ENCODE measurements at regions not wholly inside any gene's neighbourhood (a gene's known extent, or its start where the extent isn't known, plus 50 kb on each side); places are given as distances from the start of the nearest gene placed in this dataset.

DNA sequence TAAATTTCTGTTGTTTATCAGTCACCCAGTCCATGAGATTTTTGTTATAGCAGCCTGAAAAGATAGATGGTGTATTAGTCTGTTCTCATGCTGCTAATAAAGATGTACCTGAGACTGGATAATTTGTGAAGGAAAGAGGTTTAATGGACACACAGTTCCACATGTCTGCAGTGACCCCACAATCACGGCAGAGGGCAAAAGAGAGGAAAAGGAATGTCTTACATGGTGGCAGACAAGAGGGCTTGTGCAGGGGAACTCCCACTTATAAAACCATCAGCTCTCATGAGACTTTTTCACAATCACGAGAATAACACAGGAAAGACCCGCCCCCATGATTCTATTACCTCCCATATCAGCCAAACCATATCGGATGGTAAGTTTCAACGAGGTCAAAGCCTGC lies 309.2 kb downstream of the LIG4 start:
- DNase-seq, result no peak

DNA sequence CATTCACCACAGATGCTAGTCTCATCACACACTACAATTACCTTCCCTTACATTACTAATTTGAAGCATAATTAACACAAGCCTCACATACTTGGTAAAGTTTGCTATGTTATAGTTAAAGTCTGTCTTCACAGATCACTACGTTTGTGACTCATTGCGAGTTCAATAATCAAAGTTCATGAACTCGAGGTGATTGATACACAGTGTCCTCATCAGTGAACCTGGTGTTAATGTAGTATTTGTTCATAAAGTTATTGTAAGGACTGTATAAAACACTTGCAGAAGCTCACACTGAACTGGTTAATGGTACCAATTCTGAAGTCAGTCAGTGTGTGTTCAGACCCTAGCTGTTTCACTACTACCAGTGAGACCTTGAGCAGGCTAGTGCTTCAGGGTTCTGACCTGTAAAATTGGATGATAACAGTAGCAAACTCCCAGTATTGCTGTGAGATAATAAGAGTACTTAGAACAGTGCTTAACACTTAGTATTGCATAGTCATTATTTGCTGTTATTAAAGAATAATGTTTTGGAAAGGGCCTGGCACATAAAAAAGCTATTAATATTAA lies 313.3 kb downstream of the LIG4 start:
- no peak for DNase-seq

DNA sequence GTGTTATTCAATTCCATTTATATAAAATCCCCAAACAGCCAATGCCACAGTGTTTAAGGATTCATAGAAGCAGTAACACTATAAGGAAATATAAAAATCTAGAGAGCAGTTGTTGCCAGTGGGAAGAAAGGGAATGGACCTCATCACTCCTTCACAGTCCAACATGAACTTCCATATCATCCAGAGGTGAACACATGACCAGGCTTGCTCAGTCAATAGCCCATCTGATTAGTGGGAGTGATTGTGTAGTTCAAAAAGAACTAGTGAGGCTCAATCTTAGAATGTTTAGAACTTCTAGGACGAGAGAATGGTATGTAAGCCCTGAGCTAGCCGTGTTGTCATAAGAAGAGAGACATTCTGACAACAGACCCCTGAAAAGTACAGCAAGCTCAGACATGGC lies 314.1 kb downstream of the LIG4 start:
- DNase-seq, result no peak

DNA sequence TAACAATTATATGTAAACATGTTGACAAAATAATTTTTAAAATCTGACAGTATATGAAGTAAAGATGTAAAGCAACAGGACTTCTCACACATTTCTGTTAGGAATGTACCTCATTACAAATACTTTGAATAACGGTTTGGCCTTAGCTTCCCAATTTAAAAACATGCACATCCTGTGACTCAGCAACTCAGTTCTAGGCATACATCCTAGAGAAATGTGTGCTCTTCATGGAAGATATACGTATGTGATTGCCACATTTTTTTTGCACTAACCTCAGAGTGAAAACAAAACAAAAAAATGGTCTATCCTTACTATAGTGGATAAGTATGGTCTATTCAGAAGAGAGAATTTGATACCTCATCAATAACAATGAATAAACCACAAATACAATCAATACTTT lies 314.6 kb downstream of the LIG4 start:
- DNase-seq, result no peak

DNA sequence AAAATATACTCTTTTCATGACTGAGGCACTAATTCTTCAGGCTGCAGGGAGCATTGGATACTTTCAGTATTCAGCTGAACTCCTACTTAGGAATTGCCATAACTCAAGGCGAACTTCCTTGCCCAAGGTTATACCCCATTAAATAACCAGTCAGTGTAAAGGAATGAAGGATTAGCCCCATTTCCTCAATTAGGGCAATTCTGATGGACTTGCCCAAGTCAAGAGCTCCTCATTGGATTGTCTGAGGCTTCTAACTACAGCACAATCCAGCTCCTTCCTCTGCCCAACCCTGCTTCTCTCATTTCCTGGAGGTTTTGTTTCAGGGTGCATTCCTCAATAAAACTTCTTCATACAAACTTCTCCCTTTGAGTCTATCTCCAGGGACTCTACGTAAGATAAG lies 329.2 kb downstream of the LIG4 start:
- DNase-seq, result no peak

DNA sequence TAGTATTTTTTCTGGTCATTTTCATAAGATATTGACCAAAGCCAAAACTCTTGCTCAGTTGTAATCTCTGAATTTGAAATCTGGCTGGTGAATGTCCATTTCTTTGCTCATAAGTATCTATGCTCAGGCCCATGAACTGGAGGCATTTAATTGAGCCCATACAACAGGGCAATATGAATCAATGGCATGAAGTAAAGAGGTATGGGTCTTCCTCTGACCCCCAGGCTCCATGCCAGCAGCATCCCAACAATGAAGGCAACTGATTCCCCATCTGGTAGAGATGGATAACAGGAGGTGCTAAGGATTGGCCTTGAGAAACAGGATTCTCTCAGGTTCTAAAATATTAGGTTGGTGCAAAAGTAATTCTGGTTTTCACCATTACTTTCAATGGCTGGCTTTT lies 330.8 kb downstream of the LIG4 start:
- no peak for DNase-seq

DNA sequence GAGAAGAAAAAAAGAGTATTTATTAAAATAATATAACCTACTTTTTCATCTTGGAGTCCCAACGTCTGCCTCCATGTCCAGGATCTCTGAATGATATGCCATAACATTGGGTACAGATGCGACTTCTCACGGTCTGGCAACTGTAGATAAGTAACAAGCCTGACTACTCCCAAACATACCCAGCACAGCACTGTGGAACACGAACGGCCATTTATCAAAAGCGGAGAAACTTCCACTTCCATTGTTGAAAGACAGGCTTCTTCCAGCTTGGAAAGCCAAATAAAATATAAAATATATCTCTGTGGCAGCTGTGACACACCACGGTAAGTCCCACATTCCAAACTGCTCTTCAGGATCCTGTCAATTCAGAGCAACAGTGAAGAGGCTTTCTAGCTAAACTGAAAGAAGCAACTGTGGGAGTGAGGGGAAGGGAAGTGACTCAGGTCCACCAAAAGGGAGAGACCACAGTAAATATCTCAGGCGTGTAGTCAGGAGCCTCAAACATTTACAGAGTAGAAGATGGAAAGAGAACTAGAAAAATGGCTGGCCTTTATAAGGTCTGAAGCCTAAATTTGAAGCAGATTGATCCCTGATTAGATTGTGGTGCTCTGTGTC lies 331.7 kb downstream of the LIG4 start:
- DNase-seq, result no peak

DNA sequence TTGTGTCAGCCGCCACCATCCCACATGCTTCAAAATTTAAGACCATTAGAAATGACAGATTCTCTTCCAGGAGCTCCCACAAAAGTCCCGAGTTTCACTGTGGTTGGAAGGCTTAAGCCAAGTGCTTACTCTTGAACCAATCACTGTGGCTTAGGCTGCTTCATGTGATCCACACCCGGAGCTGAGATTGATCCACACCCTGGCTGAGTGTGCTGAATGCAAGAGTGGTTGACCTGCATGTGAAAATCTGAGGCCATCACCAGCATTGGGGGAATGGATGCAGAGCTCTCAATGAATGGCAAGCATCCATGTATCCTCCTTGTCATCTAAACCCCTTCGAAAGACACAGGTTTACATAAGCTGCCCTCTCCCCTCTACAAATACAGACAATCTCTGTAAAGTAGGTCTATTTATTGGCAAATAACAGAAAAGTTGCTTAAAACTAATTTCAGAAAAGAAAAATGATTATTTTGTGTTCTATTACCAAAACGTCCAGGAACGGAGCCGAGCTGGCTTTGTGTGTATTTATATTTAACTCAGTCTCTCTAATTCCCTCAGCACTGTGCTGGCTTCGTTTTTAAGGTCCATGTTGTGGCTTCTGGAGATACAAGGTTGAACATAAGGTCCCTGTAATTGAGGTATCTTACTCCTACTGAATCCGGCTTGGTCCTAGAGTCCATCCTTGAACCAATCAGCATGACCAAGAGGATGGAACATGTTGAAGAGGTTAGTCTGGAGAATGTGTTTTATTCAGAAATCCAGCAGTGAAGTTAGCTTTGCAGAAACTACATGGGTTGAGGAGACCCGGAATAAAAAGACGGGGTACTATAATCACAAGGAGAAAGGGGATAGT lies 332.4 kb downstream of the LIG4 start:
- no peak for DNase-seq

DNA sequence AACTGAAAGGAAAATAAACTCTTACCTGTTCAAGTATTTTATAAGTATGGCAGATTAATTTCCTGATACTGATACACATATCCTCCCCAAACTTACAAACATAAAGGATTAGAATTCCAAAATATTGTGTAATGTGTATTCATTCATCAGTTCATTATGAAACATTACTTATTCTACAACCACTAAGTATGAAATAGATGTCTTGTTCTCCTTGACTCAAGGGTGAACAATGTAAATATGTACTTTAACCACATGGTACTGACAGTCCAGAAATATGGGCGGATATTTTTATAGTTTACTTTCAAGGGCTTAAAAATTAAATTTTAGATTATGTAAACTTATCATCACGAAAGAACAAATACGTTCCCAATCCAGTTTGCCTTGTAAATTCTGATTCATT lies 334.0 kb downstream of the LIG4 start:
- no peak for DNase-seq

DNA sequence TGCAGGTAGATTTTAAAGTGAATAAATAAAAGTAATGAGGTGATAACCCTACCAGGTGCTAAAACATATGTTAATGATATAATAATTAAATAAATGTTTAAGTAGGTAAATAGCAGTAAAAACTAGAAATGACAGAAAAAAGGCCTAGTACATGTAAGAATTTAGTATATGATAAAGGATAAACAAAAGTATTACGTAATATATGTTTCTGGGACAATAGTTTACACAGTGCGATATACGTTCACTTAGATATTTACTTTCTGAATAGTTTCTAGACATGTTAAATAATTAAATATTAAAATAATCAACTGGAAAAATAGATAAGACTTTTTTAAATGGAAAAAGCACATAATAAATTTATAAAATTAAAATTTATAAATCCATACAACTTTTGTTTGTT lies 340.9 kb downstream of the LIG4 start:
- DNase-seq, result no peak

DNA sequence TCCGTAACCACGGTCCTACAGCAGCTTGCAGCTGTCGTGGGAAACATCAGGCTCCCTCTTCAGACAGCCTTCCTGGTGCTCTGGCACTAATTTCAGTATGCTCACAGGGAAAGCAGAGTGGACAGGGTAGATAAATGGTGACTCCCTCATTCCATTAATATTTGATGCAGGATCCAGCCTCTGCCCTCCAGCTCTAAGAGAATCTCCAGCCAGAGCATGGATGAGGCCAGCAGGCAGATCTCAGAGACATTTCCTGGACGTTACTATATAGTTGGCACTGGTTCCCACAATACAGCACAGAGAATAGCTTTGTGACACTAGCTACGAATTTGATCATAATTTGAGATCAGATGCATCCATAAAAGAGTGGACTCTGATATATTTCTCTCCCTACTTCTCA lies 341.4 kb downstream of the LIG4 start:
- no peak for DNase-seq

DNA sequence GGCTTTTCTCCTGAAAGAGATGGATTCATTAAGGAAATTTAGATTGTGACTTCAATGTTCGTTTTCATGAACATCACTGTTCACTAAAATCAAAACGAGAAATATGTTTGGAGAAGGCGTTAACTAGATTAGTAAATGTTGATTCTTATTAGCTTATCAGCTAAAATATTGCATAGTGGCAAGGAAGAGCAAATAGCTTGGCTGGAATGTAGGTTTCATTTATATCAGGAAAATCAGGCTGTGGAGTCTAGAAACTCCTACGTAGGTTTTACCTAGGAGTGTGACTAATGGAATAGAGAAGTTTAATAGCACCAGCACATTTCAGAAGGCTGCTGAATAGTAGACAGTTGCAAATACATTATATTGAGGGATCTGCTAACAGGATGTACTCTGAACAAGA lies 344.9 kb downstream of the LIG4 start:
- DNase-seq, result no peak

DNA sequence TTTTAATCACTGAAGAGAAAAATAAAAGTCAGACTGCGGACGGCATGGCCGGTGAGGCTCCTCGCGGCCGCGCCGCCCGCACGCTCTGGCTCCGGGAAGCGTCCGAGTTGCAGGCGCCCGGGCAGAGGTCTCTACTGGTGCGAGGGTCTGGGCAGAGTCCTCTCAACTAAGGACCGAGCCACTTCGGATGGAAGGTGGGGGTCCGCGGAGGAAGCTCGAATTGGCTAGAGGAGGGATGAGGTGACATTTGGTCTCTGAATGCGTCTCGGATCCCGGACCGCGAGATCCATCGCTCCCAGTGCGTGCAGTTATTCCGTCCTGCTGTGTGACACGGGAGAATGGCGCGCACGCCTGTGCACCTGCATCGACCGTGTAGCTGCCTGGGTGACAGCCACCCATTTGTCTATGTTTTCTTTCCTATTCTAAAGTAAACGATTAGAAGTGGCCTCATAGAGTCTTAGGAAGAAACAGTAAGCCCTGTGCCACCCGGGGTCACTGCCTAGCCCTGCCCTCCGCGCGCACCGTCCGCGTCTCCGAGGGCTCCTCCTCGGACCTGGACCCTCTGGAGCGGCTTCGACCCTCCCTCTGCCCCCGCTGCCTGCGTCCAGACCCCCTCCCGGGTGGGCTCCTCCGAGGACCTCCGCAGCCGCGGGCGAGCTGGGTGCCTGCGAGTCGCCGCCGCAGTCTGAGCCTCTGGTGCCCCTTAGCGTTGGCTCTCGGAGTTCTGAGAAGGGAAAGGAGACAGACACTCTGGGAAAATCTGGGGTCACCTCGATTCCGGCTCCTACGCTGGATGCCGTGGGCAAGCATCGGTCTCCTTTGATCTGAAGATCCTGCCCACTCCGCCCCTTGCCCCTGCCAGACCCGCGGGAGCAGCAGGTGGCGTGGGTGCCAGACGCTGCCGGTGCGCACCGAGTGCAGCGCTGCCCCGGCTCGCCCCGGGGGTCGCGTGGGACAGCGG lies 347.4 kb downstream of the LIG4 start:
- peak; percentile 84 for DNase-seq

DNA sequence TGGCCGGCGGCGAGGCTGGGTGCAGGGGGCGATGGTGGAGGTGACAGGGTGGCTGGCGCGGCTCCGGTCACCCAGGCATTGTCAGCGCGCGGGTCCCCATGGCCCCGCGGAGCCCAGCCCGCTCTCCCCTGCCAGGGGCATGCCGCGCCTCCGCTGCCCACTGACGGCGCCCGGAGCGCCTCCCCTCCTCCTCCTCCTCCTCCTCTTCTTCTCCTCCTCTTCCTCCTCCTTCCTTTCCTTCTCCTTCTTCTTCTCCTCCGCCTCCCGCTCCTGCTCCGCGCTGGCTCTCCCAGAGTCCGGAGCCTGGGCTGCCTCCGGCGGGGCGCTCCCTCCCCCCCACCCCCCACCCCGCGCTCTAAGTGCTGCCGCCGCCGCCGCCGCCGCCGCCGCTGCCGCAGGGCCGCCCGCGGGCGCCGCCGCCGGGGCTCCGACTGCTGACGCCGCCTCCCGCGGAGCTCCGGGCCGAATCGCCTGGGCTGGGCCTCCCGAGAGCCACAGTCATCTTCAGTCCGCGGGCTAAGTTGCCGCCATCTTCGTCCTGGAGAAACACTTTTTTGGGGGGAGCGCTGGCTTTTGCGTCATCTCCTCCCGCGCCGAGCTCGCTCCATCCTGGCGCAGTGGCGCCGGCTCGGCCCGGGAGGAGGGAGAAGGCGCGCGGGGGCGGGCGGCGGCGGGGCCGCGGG lies 348.3 kb downstream of the LIG4 start:
- peak; percentile 81 for DNase-seq

DNA sequence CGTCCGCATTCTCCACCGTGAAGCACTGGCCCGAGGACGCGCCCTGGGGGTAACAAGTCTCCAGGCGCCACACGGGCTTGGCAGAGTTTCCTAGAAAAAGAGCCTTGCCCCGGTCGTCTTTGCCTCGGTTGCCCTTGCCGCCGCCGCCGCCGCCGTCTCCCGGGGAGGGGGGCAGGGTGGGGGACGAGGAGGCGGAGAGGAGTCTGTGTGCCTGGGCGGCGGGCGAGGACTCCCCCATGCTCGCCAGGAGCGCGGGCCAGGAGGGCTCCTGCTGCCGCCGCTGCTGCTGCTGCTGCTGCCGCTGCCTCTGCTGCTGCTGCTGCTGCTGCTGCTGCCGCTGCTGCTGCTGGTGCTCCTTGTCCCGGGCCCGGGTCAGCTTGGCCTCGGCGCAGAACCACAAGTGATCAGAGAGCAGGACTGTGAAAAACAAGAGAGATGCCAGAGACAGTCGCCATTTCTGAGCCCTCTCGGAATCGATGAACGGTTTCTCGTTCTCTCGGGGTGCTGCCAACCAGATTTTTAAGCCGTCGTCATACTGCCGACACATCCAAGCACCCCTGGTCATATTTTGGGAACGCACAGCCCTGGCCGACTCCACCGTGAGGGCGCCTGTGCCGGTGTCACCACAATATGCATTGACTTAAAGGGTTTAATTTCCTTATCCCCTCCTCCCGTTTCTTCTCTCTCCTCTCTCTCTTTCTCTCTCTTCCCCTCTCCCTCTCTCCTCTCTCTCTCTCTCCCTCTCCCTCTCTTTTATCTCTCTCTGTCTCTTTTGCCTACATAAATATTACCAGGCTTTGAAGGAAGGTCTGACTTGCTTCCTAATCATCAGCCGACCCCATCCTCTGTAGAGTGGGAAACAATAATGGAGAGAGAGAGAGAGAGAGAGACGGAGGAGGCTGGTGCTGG lies 349.1 kb downstream of the LIG4 start:
- DNase-seq, result peak; percentile 87

DNA sequence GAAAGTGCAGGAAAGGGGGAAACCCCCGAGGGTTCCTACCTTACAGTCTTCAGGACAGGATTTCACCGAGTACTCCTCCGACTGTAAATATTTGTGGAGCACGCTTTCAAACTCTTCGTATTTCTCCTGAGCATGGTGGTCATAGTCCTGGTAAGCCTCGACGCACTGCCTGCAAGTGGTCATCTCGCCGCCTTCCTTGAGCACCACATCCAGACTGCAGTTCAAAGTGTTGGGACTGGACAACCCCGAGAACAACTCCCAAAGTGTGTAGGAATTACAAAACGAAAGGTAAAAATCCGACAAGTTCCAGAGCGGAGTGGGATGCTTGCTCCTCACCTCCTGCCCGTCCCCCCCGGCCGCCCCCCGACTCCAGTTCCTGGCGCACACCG lies 349.7 kb downstream of the LIG4 start:
- DNase-seq, result peak; percentile 75

DNA sequence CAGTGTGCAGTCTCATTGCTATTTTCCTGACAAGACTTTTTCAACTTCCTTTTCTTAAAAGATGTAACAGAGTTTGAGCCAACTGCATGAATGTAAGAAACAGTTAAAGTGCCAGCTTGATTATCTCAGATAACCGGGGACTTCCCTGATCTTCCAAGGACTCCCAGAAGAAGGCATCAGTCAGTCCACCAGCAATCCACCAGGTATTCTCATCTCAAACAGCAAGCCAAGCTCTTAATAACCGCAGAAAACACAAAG lies 350.1 kb downstream of the LIG4 start:
- DNase-seq, result peak; percentile 64

DNA sequence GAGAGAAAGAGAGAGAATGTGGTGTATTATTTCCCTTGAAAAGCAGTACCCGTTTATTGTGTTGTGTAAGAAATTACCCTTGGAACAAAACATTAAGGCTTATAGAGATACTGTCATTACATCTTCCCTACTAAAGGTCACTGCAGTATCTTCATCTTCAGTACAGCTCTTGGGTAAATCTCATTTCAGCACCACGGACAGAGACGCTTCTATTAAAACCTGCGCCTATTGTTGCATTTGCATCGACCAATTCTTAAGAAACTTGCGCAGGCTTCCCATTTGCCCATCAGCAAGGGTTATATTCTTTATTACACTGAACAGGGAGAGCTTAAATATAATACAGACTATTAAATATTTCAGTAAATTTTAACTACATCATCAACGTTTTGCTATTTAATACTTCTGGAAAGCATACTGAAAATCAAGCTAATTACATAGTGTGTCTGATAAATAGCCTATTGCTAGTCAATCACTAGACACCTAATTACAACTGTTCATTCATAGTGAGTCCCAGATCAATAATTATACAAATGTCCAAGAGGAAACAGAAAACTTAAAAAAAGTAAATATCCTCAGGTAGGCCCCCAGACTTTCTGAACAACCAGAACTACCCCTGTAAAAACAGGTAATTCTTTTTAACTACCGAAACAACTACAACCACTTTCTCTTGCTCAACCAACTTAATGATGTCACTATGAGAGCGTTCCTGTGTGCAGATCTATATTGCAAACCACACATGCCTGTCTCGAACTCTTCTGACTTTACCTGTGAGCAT lies 350.6 kb downstream of the LIG4 start:
- peak; percentile 64 for DNase-seq

DNA sequence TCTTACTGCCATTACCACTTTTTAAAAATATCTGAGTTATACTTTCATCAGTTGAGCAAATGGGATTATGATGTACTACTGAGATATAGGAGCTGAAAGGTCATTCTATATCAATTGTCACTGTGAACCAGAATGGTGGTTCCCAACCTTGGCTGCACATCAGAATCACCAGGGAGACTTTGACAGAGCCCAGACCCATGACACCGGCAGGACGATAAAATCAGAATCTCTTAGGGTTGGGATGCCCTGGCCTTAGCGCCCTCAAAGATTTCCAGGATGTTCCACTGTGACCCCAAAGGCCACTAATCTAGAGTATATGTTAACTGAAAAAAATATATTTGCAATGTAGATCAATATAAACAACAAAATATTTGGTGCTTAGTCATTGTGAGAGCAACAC lies 355.1 kb downstream of the LIG4 start:
- no peak for DNase-seq

DNA sequence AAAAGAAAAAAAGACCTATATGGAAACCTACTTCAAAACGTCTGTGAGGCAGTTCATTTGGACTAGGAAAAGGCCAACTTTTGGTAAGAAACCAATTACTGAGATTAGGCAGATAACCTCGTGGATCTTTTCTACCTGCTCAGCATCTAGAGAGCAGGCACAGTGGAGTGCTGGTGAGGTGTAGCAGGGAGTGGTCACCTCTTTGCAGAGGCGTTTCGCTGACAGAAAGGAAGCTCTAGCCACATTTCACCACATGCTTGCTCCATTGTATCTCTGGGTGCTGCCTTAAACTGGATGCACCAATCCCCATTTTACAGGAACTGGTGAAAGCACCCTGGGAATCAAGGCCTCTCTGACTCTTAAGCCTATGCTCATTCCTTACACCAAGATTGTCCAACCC lies 360.5 kb downstream of the LIG4 start:
- DNase-seq, result no peak

DNA sequence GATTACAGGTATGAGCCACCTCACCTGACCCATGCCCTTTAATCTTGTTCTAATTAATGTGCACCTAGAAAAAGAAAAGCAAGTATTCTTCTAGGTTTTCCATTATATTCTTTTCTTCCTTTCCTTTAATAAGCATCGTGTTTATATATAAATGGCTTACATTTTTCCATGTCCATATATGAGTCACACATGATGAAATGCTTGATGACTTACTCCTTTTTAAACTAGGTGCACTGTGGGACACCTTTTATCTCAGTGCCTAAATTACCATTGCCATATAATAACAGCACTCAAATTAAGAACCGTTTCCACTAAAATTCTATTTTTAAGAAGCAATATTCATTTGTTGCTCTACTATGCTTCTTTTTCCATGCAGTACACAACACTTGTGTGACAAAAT lies 363.3 kb downstream of the LIG4 start:
- no peak for DNase-seq
